CD4-positive, alpha-beta memory T cell (primary cell): ENCODE measurements at regions not wholly inside any gene's neighbourhood (a gene's known extent, or its start where the extent isn't known, plus 50 kb on each side); places are given as distances from the start of the nearest gene placed in this dataset.
"Not testable (repeated sequence)": the region's sequence is repeated elsewhere in the genome, so short reads cannot be mapped to it uniquely, and the experiment has no call there.

Source experiments
- CTCF ChIA-PET: fragments of 350-600 bp; sonication (Branson Sonifier 250); formaldehyde crosslinking; loops from one replicate; lab custom pipeline; 2021; ENCODE audit warnings: inconsistent platforms; ENCODE audit not compliant: partially characterized antibody; lab: Charles Lee
- POLR2A ChIA-PET: fragments of 350-600 bp; sonication (Branson Sonifier 250); formaldehyde crosslinking; loops from one replicate; lab custom pipeline; 2021; ENCODE audit not compliant: partially characterized antibody; lab: Charles Lee
- DNase-seq, 5 donors: peaks; one replicate each; pipeline versions ENCODE4 v3.0.0 to v3.0.0-alpha.2; 2020 to 2022; ENCODE audit warnings: mixed read lengths in 1 of 5
- H3K27ac ChIP-seq: one replicate; pipeline ENCODE4 v1.7.0; 2013; ENCODE audit warnings: low read depth, low read length
- H3K27me3 ChIP-seq: 2 replicates; pipeline ENCODE4 v1.7.0; 2013; ENCODE audit warnings: mild to moderate bottlenecking, low read length, moderate library complexity; ENCODE audit not compliant: insufficient read depth
- H3K36me3 ChIP-seq: 2 replicates; pipeline ENCODE4 v1.7.0; 2013; ENCODE audit warnings: mild to moderate bottlenecking, low read length, moderate library complexity; ENCODE audit not compliant: insufficient read depth
- H3K4me1 ChIP-seq: 2 replicates; pipeline ENCODE4 v1.7.0; 2013; ENCODE audit warnings: mild to moderate bottlenecking, low read length, moderate library complexity; ENCODE audit not compliant: insufficient read depth
- H3K4me3 ChIP-seq, 2 donors: one replicate each; pipeline ENCODE4 v1.7.0; 2013; ENCODE audit warnings: low read length in 2 of 2, mild to moderate bottlenecking in 1 of 2
- H3K9me3 ChIP-seq, 2 donors: one replicate each; pipeline ENCODE4 v1.7.0; 2013; ENCODE audit warnings: low read length in 2 of 2, control low read depth in 1 of 2; ENCODE audit not compliant: control insufficient read depth in 1 of 2
- H3K27ac Mint-ChIP-seq, 7 donors: one replicate each; pipeline ENCODE4 v1.8.0; 2020 to 2021; ENCODE audit warnings: mixed read lengths in 7 of 7, mild to moderate bottlenecking in 6 of 7, inconsistent platforms in 3 of 7, moderate library complexity in 3 of 7
- H3K27me3 Mint-ChIP-seq, 2 donors: one replicate each; pipeline ENCODE4 v1.8.0; 2020 to 2021; ENCODE audit warnings: mixed read lengths in 2 of 2
- H3K36me3 Mint-ChIP-seq, 2 donors: one replicate each; pipeline ENCODE4 v1.8.0; 2020 to 2021; ENCODE audit warnings: mixed read lengths in 2 of 2, inconsistent platforms in 1 of 2, mild to moderate bottlenecking in 1 of 2
- H3K4me1 Mint-ChIP-seq, 4 donors: one replicate each; pipeline ENCODE4 v1.8.0; 2020 to 2021; ENCODE audit warnings: mixed read lengths in 4 of 4, mild to moderate bottlenecking in 1 of 4
- H3K4me3 Mint-ChIP-seq, 8 donors: one replicate each; pipeline ENCODE4 v1.8.0; 2020 to 2021; ENCODE audit warnings: mixed read lengths in 8 of 8, mild to moderate bottlenecking in 7 of 8, moderate library complexity in 6 of 8, inconsistent platforms in 3 of 8
- H3K9me3 Mint-ChIP-seq, 8 donors: one replicate each; pipeline ENCODE4 v1.8.0; 2020 to 2021; ENCODE audit warnings: mixed read lengths in 8 of 8, mild to moderate bottlenecking in 5 of 8, inconsistent platforms in 3 of 8, moderate library complexity in 1 of 8
- intact Hi-C: fragments of 100-400 bp; cut with micrococcal nuclease; formaldehyde crosslinking; loops from one replicate; pipeline ENCODE4 v1.15.1; 2023

DNA sequence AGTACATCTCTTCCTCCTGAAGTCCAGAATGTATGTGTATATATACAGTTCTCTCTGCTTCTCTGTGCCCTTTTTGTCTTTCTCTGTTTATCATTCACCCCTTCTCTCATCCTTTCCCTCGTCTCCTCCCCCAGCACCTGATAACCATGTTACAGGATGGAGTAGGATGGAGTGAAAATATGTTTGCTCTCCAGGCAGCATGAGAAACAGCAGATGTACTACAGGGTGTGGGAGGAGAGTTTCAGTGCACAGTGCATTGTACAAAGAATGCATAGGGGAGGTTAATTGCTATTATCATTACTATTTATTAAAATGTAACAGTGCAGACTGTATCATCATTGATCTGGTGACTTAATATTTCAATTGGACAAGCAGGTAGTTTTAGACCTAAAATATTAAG lies 104.5 kb downstream of the MFAP3L start:
- no peaks in the 10 kb centered on the region for H3K4me1 ChIP-seq
- H3K27me3 ChIP-seq: no peaks in the 10 kb centered on the region
- H3K4me3 Mint-ChIP-seq: no peak overlapping the region
- ChIA-PET CTCF (no interaction called here), POLR2A (no interaction called here)
- H3K27ac ChIP-seq: no peak overlapping the region
- peaks cover 0 to 15% (median 7%) of the 10 kb centered on the region in 8 donors for H3K9me3 Mint-ChIP-seq
- no peak overlapping the region for H3K4me3 ChIP-seq
- no peaks in the 10 kb centered on the region for H3K36me3 ChIP-seq
- H3K9me3 ChIP-seq: peaks cover 0 to 4% of the 10 kb centered on the region in 2 donors
- H3K27me3 Mint-ChIP-seq: peaks cover 2 to 6% of the 10 kb centered on the region in 2 donors
- intact Hi-C loops: no loop called here
- H3K4me1 Mint-ChIP-seq: no peaks in the 10 kb centered on the region
- no peak overlapping the region for H3K27ac Mint-ChIP-seq
- no peaks in the 10 kb centered on the region for H3K36me3 Mint-ChIP-seq
- DNase-seq: no peak

DNA sequence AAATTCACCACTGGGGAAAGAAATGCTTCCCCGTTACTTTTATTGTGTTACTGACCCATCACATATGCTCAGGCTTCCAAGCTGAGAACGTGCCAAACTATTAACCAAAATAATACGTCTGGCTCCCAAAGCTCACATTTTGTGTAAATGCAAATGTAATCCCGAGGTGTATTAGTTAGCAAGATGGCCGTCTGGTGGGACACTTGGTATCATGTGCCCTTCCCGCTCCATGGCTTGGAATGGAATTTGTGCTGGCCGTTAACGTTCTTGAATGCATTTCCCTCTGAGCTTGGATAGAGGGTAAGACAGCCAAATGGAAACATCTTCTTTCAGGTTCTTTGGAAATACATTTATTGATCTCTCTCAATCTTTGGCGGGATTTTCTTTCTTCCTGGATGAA lies 105.0 kb downstream of the MFAP3L start:
- no peaks in the 10 kb centered on the region for H3K4me1 Mint-ChIP-seq
- no peak overlapping the region for H3K27ac ChIP-seq
- H3K9me3 Mint-ChIP-seq: peaks cover 0 to 18% (median 10%) of the 10 kb centered on the region in 8 donors
- no peaks in the 10 kb centered on the region for H3K27me3 ChIP-seq
- intact Hi-C loops: no loop called here
- no peaks in the 10 kb centered on the region for H3K4me1 ChIP-seq
- H3K4me3 ChIP-seq: no peak overlapping the region
- H3K4me3 Mint-ChIP-seq: no peak overlapping the region
- H3K36me3 Mint-ChIP-seq: no peaks in the 10 kb centered on the region
- CTCF ChIA-PET: no interaction called here
- no peak overlapping the region for H3K27ac Mint-ChIP-seq
- peaks cover 0 to 4% of the 10 kb centered on the region in 2 donors for H3K9me3 ChIP-seq
- no peak for DNase-seq
- H3K36me3 ChIP-seq: no peaks in the 10 kb centered on the region
- POLR2A ChIA-PET: no interaction called here
- peaks cover 2 to 8% of the 10 kb centered on the region in 2 donors for H3K27me3 Mint-ChIP-seq

DNA sequence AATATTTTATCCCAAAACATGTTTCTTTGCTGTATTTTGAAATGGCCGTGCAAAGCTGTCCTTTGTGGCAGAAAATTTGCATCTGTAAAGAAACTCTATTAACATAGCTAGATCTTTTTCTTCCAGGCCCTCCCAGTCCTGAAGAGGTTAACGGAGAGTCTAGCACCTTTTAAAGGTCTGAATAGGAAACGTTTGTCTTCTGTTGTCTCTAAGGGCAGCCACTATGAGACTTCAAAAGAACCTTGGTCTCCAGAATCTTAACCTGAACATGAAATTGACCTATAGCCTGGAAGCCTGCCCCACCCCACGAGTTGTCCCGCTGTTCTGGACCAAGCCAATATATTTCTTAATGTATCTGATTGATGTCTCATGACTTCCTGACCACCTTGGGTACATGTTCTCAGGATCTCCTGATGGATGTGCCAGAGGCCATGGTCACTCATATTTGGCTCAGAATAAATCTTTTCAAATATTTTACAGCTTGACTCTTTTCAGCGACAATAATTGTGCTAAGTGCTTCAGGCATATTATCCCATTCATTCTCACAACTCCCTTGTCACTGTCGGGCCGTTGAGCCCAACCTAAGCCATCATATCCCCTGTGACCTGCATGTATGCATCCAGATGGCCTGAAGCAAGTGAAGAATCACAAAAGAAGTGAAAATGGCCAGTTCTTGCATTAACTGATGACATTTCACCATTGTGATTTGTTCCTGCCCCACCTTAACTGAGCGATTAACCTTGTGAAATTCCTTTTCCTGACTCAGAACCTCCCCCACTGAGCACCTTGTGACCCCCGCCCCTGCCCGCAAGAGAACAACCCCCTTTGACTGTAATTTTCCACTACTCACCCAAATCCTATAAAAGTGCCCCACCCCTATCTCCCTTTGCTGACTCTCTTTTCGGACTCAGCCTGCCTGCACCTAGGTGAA lies 106.7 kb downstream of the MFAP3L start:
- not testable (repeated sequence) for H3K4me3 Mint-ChIP-seq

DNA sequence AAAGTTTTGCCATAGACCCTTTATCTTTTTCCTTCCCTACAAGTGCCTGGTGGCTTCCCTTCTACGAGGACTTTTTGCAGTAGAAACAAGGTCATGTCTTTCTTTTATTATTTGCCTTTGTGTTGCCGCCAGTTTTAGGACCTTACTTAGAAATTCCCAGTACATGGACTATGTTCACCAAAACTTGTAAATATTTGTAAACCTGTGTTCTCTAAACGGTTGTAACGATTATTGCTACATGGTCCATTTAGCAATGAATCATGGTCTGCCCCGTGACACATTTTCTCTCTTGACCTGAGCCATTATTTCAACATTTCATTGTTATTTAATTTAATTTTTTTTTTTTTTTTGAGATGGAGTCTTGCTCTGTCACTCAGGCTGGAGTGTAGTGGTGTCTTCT lies 110.7 kb downstream of the MFAP3L start:
- Mint-ChIP-seq H3K4me1 (no peaks in the 10 kb centered on the region), H3K36me3 (no peaks in the 10 kb centered on the region), H3K4me3 (no peak overlapping the region), H3K27me3 (peaks cover 3 to 4% of the 10 kb centered on the region in 2 donors), H3K9me3 (peaks cover 1 to 18% (median 11%) of the 10 kb centered on the region in 8 donors), H3K27ac (no peak overlapping the region)
- H3K27ac ChIP-seq: no peak overlapping the region
- POLR2A ChIA-PET: no interaction called here
- H3K36me3 ChIP-seq: no peaks in the 10 kb centered on the region
- no peaks in the 10 kb centered on the region for H3K4me1 ChIP-seq
- no peak for DNase-seq
- H3K9me3 ChIP-seq: peaks cover 0 to 4% of the 10 kb centered on the region in 2 donors
- intact Hi-C loops: no loop called here
- H3K27me3 ChIP-seq: no peaks in the 10 kb centered on the region
- CTCF ChIA-PET: no interaction called here
- H3K4me3 ChIP-seq: no peak overlapping the region

More for the DNA sequence above, 106.7 kb downstream of the MFAP3L start:
- H3K9me3 ChIP-seq, H3K4me1 ChIP-seq, H3K27ac Mint-ChIP-seq, intact Hi-C loops, H3K36me3 ChIP-seq, H3K27ac ChIP-seq, H3K4me1 Mint-ChIP-seq, POLR2A ChIA-PET, H3K36me3 Mint-ChIP-seq, CTCF ChIA-PET, H3K4me3 ChIP-seq, DNase-seq, H3K27me3 ChIP-seq, H3K27me3 Mint-ChIP-seq: not testable (repeated sequence)
- peaks cover 1 to 18% (median 10%) of the 10 kb centered on the region in 8 donors for H3K9me3 Mint-ChIP-seq

DNA sequence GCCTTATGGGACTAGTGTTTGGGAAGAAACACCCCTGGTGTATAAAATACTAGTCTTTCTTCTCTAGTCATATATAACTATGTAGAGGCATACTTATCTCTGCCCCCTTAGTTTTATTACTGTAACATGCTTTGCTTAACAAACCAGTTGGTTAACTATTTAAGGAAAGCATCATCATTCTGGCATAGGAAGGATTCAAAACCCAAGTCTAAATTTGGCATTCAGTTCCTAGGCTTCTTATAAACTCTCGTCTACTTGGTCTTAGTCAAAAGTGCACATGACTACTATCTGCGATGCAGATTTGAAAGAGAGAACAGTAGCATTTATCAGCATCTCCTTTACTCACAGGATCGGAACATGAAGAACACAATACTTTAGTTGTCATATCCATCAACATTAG lies 111.3 kb downstream of the MFAP3L start:
- peaks cover 1 to 18% (median 11%) of the 10 kb centered on the region in 8 donors for H3K9me3 Mint-ChIP-seq
- CTCF ChIA-PET: interaction anchor here (0.6 kb wide), 1 partner anchor 13 kb away, joined by 3 read pairs; no protein-coding TSS in a partner anchor
- no peak overlapping the region for H3K4me3 ChIP-seq
- peaks cover 0 to 4% of the 10 kb centered on the region in 2 donors for H3K9me3 ChIP-seq
- H3K4me3 Mint-ChIP-seq: peak overlapping the region in 1 of 8 donors; percentile 29
- H3K27ac Mint-ChIP-seq: no peak overlapping the region
- DNase-seq: no peak
- peaks cover 4% of the 10 kb centered on the region in 2 donors for H3K27me3 Mint-ChIP-seq
- intact Hi-C loops: no loop called here
- H3K4me1 ChIP-seq: no peaks in the 10 kb centered on the region
- no peak overlapping the region for H3K27ac ChIP-seq
- H3K36me3 ChIP-seq: no peaks in the 10 kb centered on the region
- POLR2A ChIA-PET: no interaction called here
- no peaks in the 10 kb centered on the region for H3K36me3 Mint-ChIP-seq
- no peaks in the 10 kb centered on the region for H3K27me3 ChIP-seq
- no peaks in the 10 kb centered on the region for H3K4me1 Mint-ChIP-seq

DNA sequence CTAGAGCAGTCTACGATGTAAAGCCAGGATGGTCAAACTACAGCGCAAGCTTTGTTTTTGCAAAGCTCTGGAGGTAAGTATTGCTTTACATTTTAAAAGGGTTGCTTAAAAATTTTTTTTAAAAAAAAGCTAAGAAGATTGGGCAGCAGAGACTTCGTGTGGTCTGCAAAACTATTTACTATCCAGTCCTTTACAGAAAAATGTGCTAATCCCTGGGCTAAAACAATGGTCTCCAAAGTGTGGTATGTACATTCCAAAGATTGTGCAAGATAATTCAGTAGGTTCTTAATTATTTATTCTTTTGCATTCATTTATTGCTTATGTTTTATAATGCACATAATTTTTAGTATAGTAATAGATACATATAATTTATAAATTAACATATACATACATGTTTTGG lies 113.2 kb downstream of the MFAP3L start:
- Histone ChIP-seq H3K9me3 (peaks cover 0 to 4% of the 10 kb centered on the region in 2 donors), H3K36me3 (no peaks in the 10 kb centered on the region), H3K27ac (no peak overlapping the region), H3K4me1 (no peaks in the 10 kb centered on the region), H3K4me3 (no peak overlapping the region), H3K27me3 (no peaks in the 10 kb centered on the region)
- DNase-seq: no peak
- peaks cover 1 to 14% (median 11%) of the 10 kb centered on the region in 8 donors for H3K9me3 Mint-ChIP-seq
- intact Hi-C loops: no loop called here
- H3K4me1 Mint-ChIP-seq: no peaks in the 10 kb centered on the region
- ChIA-PET CTCF (no interaction called here), POLR2A (no interaction called here)
- H3K4me3 Mint-ChIP-seq: no peak overlapping the region
- no peak overlapping the region for H3K27ac Mint-ChIP-seq
- H3K27me3 Mint-ChIP-seq: peaks cover 4 to 9% of the 10 kb centered on the region in 2 donors
- no peaks in the 10 kb centered on the region for H3K36me3 Mint-ChIP-seq

DNA sequence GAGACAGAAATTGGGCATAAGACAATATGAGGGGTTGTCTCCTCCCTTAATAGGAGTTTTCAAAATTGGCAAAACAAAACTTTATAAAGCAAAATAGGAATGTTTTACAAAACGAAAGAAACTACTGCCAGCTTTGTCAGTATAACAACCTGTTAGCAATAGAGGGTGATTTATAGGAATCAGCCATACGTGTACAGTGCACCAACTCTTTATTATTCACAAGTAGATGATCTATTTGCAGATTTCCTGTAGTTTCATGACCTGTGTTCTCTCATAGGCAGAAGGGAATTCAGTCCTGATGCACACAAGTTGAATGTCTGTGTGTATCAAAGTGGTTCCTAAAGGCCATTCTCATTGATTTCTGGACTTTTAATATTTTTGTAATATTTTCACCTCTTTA lies 116.3 kb downstream of the MFAP3L start:
- Mint-ChIP-seq H3K27me3 (peaks cover 4 to 5% of the 10 kb centered on the region in 2 donors), H3K4me1 (no peaks in the 10 kb centered on the region), H3K36me3 (no peaks in the 10 kb centered on the region), H3K4me3 (no peak overlapping the region), H3K9me3 (peaks cover 0 to 2% (median 0%) of the 10 kb centered on the region in 8 donors), H3K27ac (no peak overlapping the region)
- intact Hi-C loops: no loop called here
- no peaks in the 10 kb centered on the region for H3K27me3 ChIP-seq
- ChIA-PET CTCF (no interaction called here), POLR2A (no interaction called here)
- H3K36me3 ChIP-seq: no peaks in the 10 kb centered on the region
- H3K9me3 ChIP-seq: no peaks in the 10 kb centered on the region
- H3K27ac ChIP-seq: no peak overlapping the region
- no peak overlapping the region for H3K4me3 ChIP-seq
- DNase-seq: no peak
- H3K4me1 ChIP-seq: no peaks in the 10 kb centered on the region
